NB4 (cell line): ENCODE measurements at regions not wholly inside any gene's neighbourhood (a gene's known extent, or its start where the extent isn't known, plus 50 kb on each side); places are given as distances from the start of the nearest gene placed in this dataset.
"Not testable (repeated sequence)": the region's sequence is repeated elsewhere in the genome, so short reads cannot be mapped to it uniquely, and the experiment has no call there.

Experiments
- CTCF ChIP-seq: IDR thresholded peaks from one replicate; pipeline ENCODE4 v1.5.1; 2012; ENCODE audit warnings: low read depth, low read length
- MYC ChIP-seq: IDR thresholded peaks from 2 replicates; pipeline ENCODE4 v1.6.1; 2011; ENCODE audit warnings: low read depth, low read length

- TF ChIP-seq MYC: not testable (repeated sequence)
- peak; percentile 59 for TF ChIP-seq CTCF
Observed at GRCh38 chr1:148345659-148346151, 137.4 kb downstream of the PPIAL4G start.
